Mesodermal cell (in vitro differentiated cells): ENCODE measurements at regions not wholly inside any gene's neighbourhood (a gene's known extent, or its start where the extent isn't known, plus 50 kb on each side); places are given as distances from the start of the nearest gene placed in this dataset.

Source experiments
- H3K27ac ChIP-seq: 2 replicates; pipeline ENCODE4 v1.7.0; 2013; ENCODE audit warnings: mild to moderate bottlenecking, low read depth, low read length, moderate library complexity; ENCODE audit not compliant: severe bottlenecking
- H3K36me3 ChIP-seq: 2 replicates; pipeline ENCODE4 v1.7.1; 2013; ENCODE audit warnings: mild to moderate bottlenecking, low read length, moderate library complexity; ENCODE audit not compliant: control insufficient read depth, insufficient read depth
- H3K4me1 ChIP-seq: one replicate; pipeline ENCODE4 v1.7.1; 2013; ENCODE audit warnings: mild to moderate bottlenecking, low read length; ENCODE audit not compliant: insufficient read depth, control insufficient read depth, poor library complexity, severe bottlenecking
- H3K4me3 ChIP-seq: 2 replicates; pipeline ENCODE4 v1.7.0; 2013; ENCODE audit warnings: low read length, control low read depth, mild to moderate bottlenecking; ENCODE audit not compliant: insufficient read depth, poor library complexity, severe bottlenecking; ENCODE audit errors: extremely low read depth
- H3K9me3 ChIP-seq: 2 replicates; pipeline ENCODE4 v1.7.1; 2013; ENCODE audit warnings: mild to moderate bottlenecking, low read length, moderate library complexity; ENCODE audit not compliant: control insufficient read depth
- WGBS, 2 experiments: methylation state at CpG; one replicate each; pipeline ENCODE4 v1.1.5; 2013; ENCODE audit warnings: missing lambda C conversion rate in 2 of 2; ENCODE audit not compliant: insufficient coverage in 2 of 2; 5-methylcytosine and 5-hydroxymethylcytosine counted together

- Histone ChIP-seq H3K4me3 (no peak overlapping the region), H3K9me3 (no peaks in the 10 kb centered on the region)
These were observed 261.7 kb upstream of the FAM241A start for GRCh38 chr4:111883557-111883999.

GRCh38 chr4:111890412-111890811 lies 254.8 kb upstream of the FAM241A start:
- WGBS, 2 experiments: 100% methylated on average over 1 to 2 of the region's 4 CpGs
- Histone ChIP-seq H3K36me3 (no peaks in the 10 kb centered on the region), H3K4me1 (no peaks in the 10 kb centered on the region), H3K9me3 (no peaks in the 10 kb centered on the region), H3K4me3 (no peak overlapping the region), H3K27ac (no peak overlapping the region)

More at GRCh38 chr4:111883557-111883999, 261.7 kb upstream of the FAM241A start:
- Histone ChIP-seq H3K4me1 (no peaks in the 10 kb centered on the region), H3K36me3 (no peaks in the 10 kb centered on the region), H3K27ac (no peak overlapping the region)
- no CpG with 5 or more reads among the region's 1 CpG for WGBS, 2 experiments

GRCh38 chr4:111905511-111905910 lies 239.7 kb upstream of the FAM241A start:
- Histone ChIP-seq H3K36me3 (no peaks in the 10 kb centered on the region), H3K9me3 (no peaks in the 10 kb centered on the region), H3K27ac (no peak overlapping the region), H3K4me1 (no peaks in the 10 kb centered on the region), H3K4me3 (no peak overlapping the region)
- 82 to 95% methylated on average over 2 to 3 of the region's 4 CpGs for whole genome bisulfite sequencing, 2 experiments

GRCh38 chr4:111919639-111920038 lies 225.6 kb upstream of the FAM241A start:
- Histone ChIP-seq H3K4me3 (no peak overlapping the region), H3K4me1 (no peaks in the 10 kb centered on the region), H3K36me3 (no peaks in the 10 kb centered on the region), H3K27ac (no peak overlapping the region), H3K9me3 (no peaks in the 10 kb centered on the region)
- no CpG with 5 or more reads among the region's 1 CpG for WGBS, 2 experiments

- H3K27ac ChIP-seq: no peak overlapping the region
- 100% methylated on average over 1 of the region's 3 CpGs; no CpG with 5 or more reads in 1 of the 2 experiments for WGBS, 2 experiments
- no peak overlapping the region for H3K4me3 ChIP-seq
- H3K36me3 ChIP-seq: no peaks in the 10 kb centered on the region
- H3K4me1 ChIP-seq: no peaks in the 10 kb centered on the region
- H3K9me3 ChIP-seq: no peaks in the 10 kb centered on the region
These were observed 223.5 kb upstream of the FAM241A start for GRCh38 chr4:111921714-111922113.

- H3K4me3 ChIP-seq: no peak overlapping the region
- no peaks in the 10 kb centered on the region for H3K9me3 ChIP-seq
- H3K27ac ChIP-seq: no peak overlapping the region
- 87 to 96% methylated on average over 2 to 6 of the region's 6 CpGs for WGBS, 2 experiments
- H3K4me1 ChIP-seq: no peaks in the 10 kb centered on the region
- no peaks in the 10 kb centered on the region for H3K36me3 ChIP-seq
These were observed 221.5 kb upstream of the FAM241A start for GRCh38 chr4:111923786-111924185.

- Histone ChIP-seq H3K4me3 (no peak overlapping the region), H3K27ac (no peak overlapping the region), H3K4me1 (no peaks in the 10 kb centered on the region), H3K36me3 (no peaks in the 10 kb centered on the region), H3K9me3 (no peaks in the 10 kb centered on the region)
- WGBS, 2 experiments: no CpG with 5 or more reads among the region's 1 CpG
These were observed 220.6 kb upstream of the FAM241A start for GRCh38 chr4:111924696-111925095.

GRCh38 chr4:111930659-111931058 lies 214.6 kb upstream of the FAM241A start:
- no peaks in the 10 kb centered on the region for H3K36me3 ChIP-seq
- H3K9me3 ChIP-seq: no peaks in the 10 kb centered on the region
- no peak overlapping the region for H3K27ac ChIP-seq
- no peaks in the 10 kb centered on the region for H3K4me1 ChIP-seq
- no peak overlapping the region for H3K4me3 ChIP-seq
- WGBS, 2 experiments: no CpG with 5 or more reads among the region's 2 CpGs

GRCh38 chr4:111933703-111934102 lies 211.6 kb upstream of the FAM241A start:
- no peak overlapping the region for H3K4me3 ChIP-seq
- H3K27ac ChIP-seq: no peak overlapping the region
- WGBS, 2 experiments: 82 to 93% methylated on average over 2 of the region's 2 CpGs

GRCh38 chr4:111934314-111934713 lies 210.9 kb upstream of the FAM241A start:
- H3K9me3 ChIP-seq: no peaks in the 10 kb centered on the region
- H3K27ac ChIP-seq: no peak overlapping the region
- H3K36me3 ChIP-seq: no peaks in the 10 kb centered on the region
- H3K4me3 ChIP-seq: no peak overlapping the region
- no peaks in the 10 kb centered on the region for H3K4me1 ChIP-seq

More at GRCh38 chr4:111933703-111934102, 211.6 kb upstream of the FAM241A start:
- Histone ChIP-seq H3K9me3 (no peaks in the 10 kb centered on the region), H3K36me3 (no peaks in the 10 kb centered on the region), H3K4me1 (no peaks in the 10 kb centered on the region)

GRCh38 chr4:111937368-111937767 lies 207.9 kb upstream of the FAM241A start:
- H3K9me3 ChIP-seq: no peaks in the 10 kb centered on the region
- H3K27ac ChIP-seq: no peak overlapping the region
- no peak overlapping the region for H3K4me3 ChIP-seq
- no peaks in the 10 kb centered on the region for H3K36me3 ChIP-seq
- H3K4me1 ChIP-seq: no peaks in the 10 kb centered on the region
